Gastrocnemius medialis (tissue), 4 donors: ENCODE measurements at regions not wholly inside any gene's neighbourhood (a gene's known extent, or its start where the extent isn't known, plus 50 kb on each side); places are given as distances from the start of the nearest gene placed in this dataset.

Experiments
- ATAC-seq, 2 donors: fragments of 150-250 bp; one replicate each; pipeline ENCODE4 v1.9.1; 2016
- DNase-seq, 2 donors: peaks; one replicate each; pipeline ENCODE4 v3.0.0-alpha.2; 2019
- H3K27ac ChIP-seq, 4 donors: fragments of 200-600 bp; sonication (generic); 1 replicate in 1 of 4; 2 replicates in 3 of 4; pipeline ENCODE4 v1.5.1; 2016 to 2018; ENCODE audit warnings: mild to moderate bottlenecking in 2 of 4, moderate library complexity in 1 of 4
- H3K27me3 ChIP-seq, 3 donors: fragments of 200-600 bp; sonication (generic) in 2 of 3; 1 replicate in 1 of 3; 2 replicates in 2 of 3; pipeline versions ENCODE4 v1.5.1 to v1.6.0; 2016 to 2019; ENCODE audit warnings: mild to moderate bottlenecking in 1 of 3, moderate library complexity in 1 of 3
- H3K36me3 ChIP-seq, 2 donors: fragments of 200-600 bp; sonication (generic) in 1 of 2; one replicate each; pipeline ENCODE4 v1.5.1; 2017 to 2018
- H3K4me1 ChIP-seq, 2 donors: fragments of 200-600 bp; sonication (generic) in 1 of 2; one replicate each; pipeline ENCODE4 v1.5.1; 2016 to 2017; ENCODE audit warnings: mild to moderate bottlenecking in 2 of 2
- H3K4me3 ChIP-seq, 4 donors: fragments of 200-600 bp; sonication (generic) in 3 of 4; 1 replicate in 1 of 4; 2 replicates in 3 of 4; pipeline ENCODE4 v1.5.1; 2016 to 2019; ENCODE audit warnings: mild to moderate bottlenecking in 2 of 4
- H3K9me3 ChIP-seq, 3 donors: fragments of 200-600 bp; sonication (generic) in 2 of 3; 1 replicate in 1 of 3; 2 replicates in 2 of 3; pipeline ENCODE4 v1.5.1; 2016 to 2019
- POLR2A ChIP-seq, 2 donors: fragments of 450-650 bp; IDR thresholded peaks; one replicate each; pipeline ENCODE4 v1.6.1; 2017; ENCODE audit warnings: antibody characterized with exemption in 2 of 2, mild to moderate bottlenecking in 2 of 2, moderate library complexity in 2 of 2
- in situ Hi-C, 4 donors: fragments of 200-750 bp; cut with MboI; loops; one replicate each; pipeline versions ENCODE4 v1.15.0 to v1.8.0; 2017; ENCODE audit warnings: low sequenced_read_pairs in 4 of 4
- intact Hi-C: fragments of 100-400 bp; cut with DNase I; formaldehyde crosslinking; loops from one replicate; pipeline ENCODE4 v1.15.1; 2023; ENCODE audit warnings: low total_unique reads
- TF ChIP-seq, protein P1 (sequence below), 5 experiments: fragments of 450-650 bp in 3 of 5; fragments of 200-600 bp in 2 of 5; sonication (generic) in 2 of 5; IDR thresholded peaks in 4 of 5; conservative IDR thresholded peaks in 1 of 5; 1 replicate in 4 of 5; 2 replicates in 1 of 5; pipeline ENCODE4 v1.5.1; 2016 to 2019; ENCODE audit warnings: antibody characterized with exemption in 5 of 5, mild to moderate bottlenecking in 3 of 5, moderate library complexity in 3 of 5

GRCh38 chr3:181568248-181568647, 143.5 kb upstream of the SOX2 start:
- intact Hi-C loops: no loop called here
- no peak for TF ChIP-seq POLR2A (IDR thresholded peaks at IDR 0.05)
- TF ChIP-seq, protein P1, sequence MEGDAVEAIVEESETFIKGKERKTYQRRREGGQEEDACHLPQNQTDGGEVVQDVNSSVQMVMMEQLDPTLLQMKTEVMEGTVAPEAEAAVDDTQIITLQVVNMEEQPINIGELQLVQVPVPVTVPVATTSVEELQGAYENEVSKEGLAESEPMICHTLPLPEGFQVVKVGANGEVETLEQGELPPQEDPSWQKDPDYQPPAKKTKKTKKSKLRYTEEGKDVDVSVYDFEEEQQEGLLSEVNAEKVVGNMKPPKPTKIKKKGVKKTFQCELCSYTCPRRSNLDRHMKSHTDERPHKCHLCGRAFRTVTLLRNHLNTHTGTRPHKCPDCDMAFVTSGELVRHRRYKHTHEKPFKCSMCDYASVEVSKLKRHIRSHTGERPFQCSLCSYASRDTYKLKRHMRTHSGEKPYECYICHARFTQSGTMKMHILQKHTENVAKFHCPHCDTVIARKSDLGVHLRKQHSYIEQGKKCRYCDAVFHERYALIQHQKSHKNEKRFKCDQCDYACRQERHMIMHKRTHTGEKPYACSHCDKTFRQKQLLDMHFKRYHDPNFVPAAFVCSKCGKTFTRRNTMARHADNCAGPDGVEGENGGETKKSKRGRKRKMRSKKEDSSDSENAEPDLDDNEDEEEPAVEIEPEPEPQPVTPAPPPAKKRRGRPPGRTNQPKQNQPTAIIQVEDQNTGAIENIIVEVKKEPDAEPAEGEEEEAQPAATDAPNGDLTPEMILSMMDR (IDR thresholded peaks at IDR 0.05 in 4 of 5, conservative IDR thresholded peaks at IDR 0.05 in 1 of 5): no peak
- Histone ChIP-seq H3K36me3 (no peaks in the 10 kb centered on the region), H3K27ac (no peak overlapping the region), H3K4me1 (no peaks in the 10 kb centered on the region), H3K9me3 (no peaks in the 10 kb centered on the region), H3K4me3 (no peak overlapping the region), H3K27me3 (no peaks in the 10 kb centered on the region)
- in situ Hi-C loops: no loop called here
- ATAC-seq: no peak
- no peak for DNase-seq

DNA sequence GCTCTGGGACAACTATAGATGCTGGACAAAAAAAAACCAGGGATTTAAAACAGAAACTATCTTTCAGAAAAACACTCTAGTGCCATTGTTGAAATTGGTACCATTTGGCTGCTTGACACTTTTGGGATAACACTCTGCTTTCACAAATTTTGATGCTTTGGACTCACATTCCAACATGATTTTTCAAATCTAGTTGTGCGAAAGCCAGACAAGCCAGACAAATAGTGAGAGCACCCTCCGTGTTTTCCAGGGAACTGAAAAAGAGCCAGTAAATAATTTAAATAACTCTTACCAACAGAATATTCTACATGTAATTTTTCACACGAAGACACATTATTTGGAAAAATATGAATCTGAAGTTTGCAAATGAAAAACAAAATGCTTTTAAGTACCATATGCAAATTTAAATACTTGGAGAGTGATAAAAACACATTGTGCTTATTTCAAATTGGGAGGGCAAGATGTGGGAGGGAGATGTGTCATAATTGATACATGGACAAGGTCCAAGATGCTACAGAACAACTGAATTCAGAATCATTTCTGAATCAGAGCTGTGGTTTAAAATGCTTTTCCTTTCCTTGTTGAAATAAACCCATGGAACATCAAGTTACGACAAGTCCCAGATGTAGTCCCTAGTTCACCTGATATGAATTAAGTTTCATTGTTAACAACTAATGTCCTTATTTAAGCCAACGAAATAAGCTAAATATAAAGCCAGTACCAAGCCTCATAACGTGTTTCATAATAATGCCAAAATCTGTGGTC, 144.2 kb upstream of the SOX2 start:
- TF ChIP-seq, protein P1 (IDR thresholded peaks at IDR 0.05 in 4 of 5, conservative IDR thresholded peaks at IDR 0.05 in 1 of 5): no peak
- TF ChIP-seq POLR2A (IDR thresholded peaks at IDR 0.05): no peak
- no peaks in the 10 kb centered on the region for H3K36me3 ChIP-seq
- H3K27me3 ChIP-seq: no peaks in the 10 kb centered on the region
- no peaks in the 10 kb centered on the region for H3K4me1 ChIP-seq
- in situ Hi-C loops: no loop called here
- no peak overlapping the region for H3K27ac ChIP-seq
- H3K9me3 ChIP-seq: no peaks in the 10 kb centered on the region
- ATAC-seq: no peak
- no peak overlapping the region for H3K4me3 ChIP-seq
- no peak for DNase-seq
- intact Hi-C loops: no loop called here

DNA sequence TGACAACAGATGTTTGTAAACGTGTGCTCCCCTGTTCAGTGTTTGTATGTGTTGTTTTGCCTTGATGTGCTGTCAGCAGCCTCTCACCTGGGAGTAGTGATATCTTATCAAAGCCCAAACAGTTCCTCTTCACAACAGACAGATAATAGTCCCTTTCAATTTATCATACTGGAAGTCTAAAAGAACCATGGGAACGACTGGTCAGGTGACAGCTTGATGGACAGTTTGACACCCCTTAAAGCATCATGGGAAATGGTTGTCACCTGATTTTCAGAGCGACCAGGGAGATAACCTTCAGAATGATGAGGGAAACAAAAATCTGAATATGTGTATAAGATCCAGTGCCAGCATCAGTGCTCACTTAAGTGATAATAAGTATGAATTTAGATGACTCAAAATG, 146.3 kb upstream of the SOX2 start:
- Histone ChIP-seq H3K4me3 (no peak overlapping the region), H3K27ac (no peak overlapping the region), H3K36me3 (no peaks in the 10 kb centered on the region), H3K4me1 (no peaks in the 10 kb centered on the region), H3K27me3 (no peaks in the 10 kb centered on the region), H3K9me3 (no peaks in the 10 kb centered on the region)
- ATAC-seq (no peak), DNase-seq (no peak)
- in situ Hi-C loops (no loop called here), intact Hi-C loops (no loop called here)
- TF ChIP-seq, protein P1 (IDR thresholded peaks at IDR 0.05 in 4 of 5, conservative IDR thresholded peaks at IDR 0.05 in 1 of 5): no peak
- TF ChIP-seq POLR2A (IDR thresholded peaks at IDR 0.05): no peak

DNA sequence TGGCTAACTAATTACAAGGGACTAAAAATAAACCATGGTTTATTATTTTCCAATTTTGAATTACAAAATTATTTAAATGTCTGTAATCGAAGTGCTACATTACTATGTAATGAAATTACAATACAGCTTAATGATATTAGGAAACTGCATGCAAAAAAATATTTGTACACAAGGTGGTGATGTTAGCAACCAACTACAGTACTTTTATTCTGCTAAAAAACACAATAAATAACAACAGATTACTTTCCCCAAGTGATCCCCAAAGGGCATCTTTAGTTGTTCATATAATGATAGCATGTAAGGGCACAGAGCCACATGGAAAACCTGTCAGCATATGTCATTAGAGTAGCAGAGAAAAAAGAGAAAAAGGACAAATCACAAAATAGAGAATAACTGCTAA, 147.5 kb upstream of the SOX2 start:
- Histone ChIP-seq H3K27ac (no peak overlapping the region), H3K9me3 (no peaks in the 10 kb centered on the region), H3K36me3 (no peaks in the 10 kb centered on the region), H3K27me3 (no peaks in the 10 kb centered on the region), H3K4me3 (no peak overlapping the region), H3K4me1 (no peaks in the 10 kb centered on the region)
- intact Hi-C loops (no loop called here), in situ Hi-C loops (no loop called here)
- no peak for DNase-seq
- TF ChIP-seq, protein P1 (IDR thresholded peaks at IDR 0.05 in 4 of 5, conservative IDR thresholded peaks at IDR 0.05 in 1 of 5): no peak
- TF ChIP-seq POLR2A (IDR thresholded peaks at IDR 0.05): no peak
- ATAC-seq: no peak
